H9 (cell line): ENCODE measurements at regions not wholly inside any gene's neighbourhood (a gene's known extent, or its start where the extent isn't known, plus 50 kb on each side); places are given as distances from the start of the nearest gene placed in this dataset.

Source experiments
- DNase-seq: peaks from one replicate; pipeline ENCODE4 v3.0.0-alpha.2; 2017
- H2AFZ ChIP-seq: one replicate; pipeline ENCODE4 v1.6.1; 2013; ENCODE audit warnings: mild to moderate bottlenecking, low read length, control low read depth, moderate library complexity
- H2AK5ac ChIP-seq: 2 replicates; pipeline ENCODE4 v1.6.1; 2013; ENCODE audit warnings: low read length, control low read depth, mixed read lengths; ENCODE audit not compliant: insufficient read length
- H2BK120ac ChIP-seq: one replicate; pipeline ENCODE4 v1.6.1; 2013; ENCODE audit warnings: low read depth, mild to moderate bottlenecking, low read length, control low read depth, inconsistent platforms; ENCODE audit not compliant: poor library complexity, severe bottlenecking
- H2BK12ac ChIP-seq: 2 replicates; pipeline ENCODE4 v1.6.1; 2013; ENCODE audit warnings: low read length, control low read depth, mixed read lengths, low read depth; ENCODE audit not compliant: insufficient read length
- H2BK15ac ChIP-seq: 2 replicates; pipeline ENCODE4 v1.6.1; 2013; ENCODE audit warnings: low read depth, low read length, control low read depth
- H2BK20ac ChIP-seq: one replicate; pipeline ENCODE4 v1.6.1; 2013; ENCODE audit warnings: low read depth, mild to moderate bottlenecking, low read length, control low read depth, inconsistent platforms; ENCODE audit not compliant: poor library complexity, severe bottlenecking
- H2BK5ac ChIP-seq: 2 replicates; pipeline ENCODE4 v1.6.1; 2013; ENCODE audit warnings: low read length, control low read depth, mixed read lengths; ENCODE audit not compliant: insufficient read length
- H3K14ac ChIP-seq: 2 replicates; pipeline ENCODE4 v1.6.1; 2013; ENCODE audit warnings: low read length, control low read depth; ENCODE audit not compliant: insufficient read depth
- H3K18ac ChIP-seq: 2 replicates; pipeline ENCODE4 v1.6.1; 2013; ENCODE audit warnings: low read depth, mild to moderate bottlenecking, mixed read lengths, low read length, control low read depth; ENCODE audit not compliant: insufficient read length
- H3K23ac ChIP-seq: 2 replicates; pipeline ENCODE4 v1.6.1; 2013; ENCODE audit warnings: low read length, control low read depth, mixed read lengths, low read depth; ENCODE audit not compliant: insufficient read length
- H3K23me2 ChIP-seq: 2 replicates; pipeline ENCODE4 v1.6.1; 2013; ENCODE audit warnings: low read depth, mild to moderate bottlenecking, mixed read lengths, low read length, control low read depth; ENCODE audit not compliant: insufficient read length, poor library complexity, severe bottlenecking
- H3K27ac ChIP-seq: 2 replicates; pipeline ENCODE4 v1.5.1; 2013; ENCODE audit warnings: low read length, control low read depth, mixed read lengths, low read depth; ENCODE audit not compliant: insufficient read length
- H3K27me3 ChIP-seq: 2 replicates; pipeline ENCODE4 v1.6.1; 2013; ENCODE audit warnings: low read length, control low read depth, inconsistent platforms; ENCODE audit not compliant: insufficient read depth
- H3K4ac ChIP-seq: 2 replicates; pipeline ENCODE4 v1.6.1; 2013; ENCODE audit warnings: low read depth, mild to moderate bottlenecking, control low read depth, inconsistent platforms, low read length, moderate library complexity
- H3K4me1 ChIP-seq: 2 replicates; pipeline ENCODE4 v1.6.1; 2013; ENCODE audit warnings: low read length, control low read depth, inconsistent platforms; ENCODE audit not compliant: insufficient read depth
- H3K4me2 ChIP-seq: 2 replicates; pipeline ENCODE4 v1.6.1; 2013; ENCODE audit warnings: low read length, control low read depth, mixed read lengths; ENCODE audit not compliant: insufficient read length, insufficient read depth
- H3K56ac ChIP-seq: 2 replicates; pipeline ENCODE4 v1.6.1; 2013; ENCODE audit warnings: low read depth, mild to moderate bottlenecking, mixed read lengths, low read length, control low read depth; ENCODE audit not compliant: insufficient read length
- H3K79me1 ChIP-seq: 2 replicates; pipeline ENCODE4 v1.6.1; 2013; ENCODE audit warnings: low read depth, mild to moderate bottlenecking, moderate library complexity, low read length, control low read depth, inconsistent platforms; ENCODE audit not compliant: insufficient read depth, poor library complexity, severe bottlenecking
- H3K79me2 ChIP-seq: 2 replicates; pipeline ENCODE4 v1.6.1; 2013; ENCODE audit warnings: low read length, control low read depth, inconsistent platforms; ENCODE audit not compliant: insufficient read depth
- H3K9ac ChIP-seq: 2 replicates; pipeline ENCODE4 v1.6.1; 2013; ENCODE audit warnings: low read length, control low read depth, mixed read lengths; ENCODE audit not compliant: insufficient read length; ENCODE audit errors: extremely low read depth
- H3K9me3 ChIP-seq: one replicate; pipeline ENCODE4 v1.6.1; 2013; ENCODE audit warnings: low read depth, low read length, inconsistent platforms; ENCODE audit not compliant: control insufficient read depth
- H3T11ph ChIP-seq: one replicate; pipeline ENCODE4 v1.6.1; 2013; ENCODE audit warnings: mild to moderate bottlenecking, low read length, control low read depth, inconsistent platforms
- H4K20me1 ChIP-seq: one replicate; pipeline ENCODE4 v1.6.1; 2013; ENCODE audit not compliant: control insufficient read depth, insufficient read length, insufficient read depth
- H4K5ac ChIP-seq: 2 replicates; pipeline ENCODE4 v1.6.1; 2013; ENCODE audit warnings: low read depth, mild to moderate bottlenecking, mixed read lengths, low read length, control low read depth; ENCODE audit not compliant: insufficient read length
- H4K8ac ChIP-seq: replicated peaks from 2 replicates; pipeline ENCODE4 v1.6.1; 2013; ENCODE audit warnings: low read length, control low read depth, mixed read lengths, low read depth; ENCODE audit not compliant: insufficient read length
- H4K91ac ChIP-seq: 2 replicates; pipeline ENCODE4 v1.6.1; 2013; ENCODE audit warnings: low read depth, mild to moderate bottlenecking, moderate library complexity, mixed read lengths, low read length, control low read depth; ENCODE audit not compliant: insufficient read length
- H3K27ac Mint-ChIP-seq, 3 experiments: 2 replicates in 2 of 3; 3 replicates in 1 of 3; pipeline ENCODE4 v1.8.0; 2020 to 2021; ENCODE audit warnings: mixed read lengths in 3 of 3, mild to moderate bottlenecking in 1 of 3, moderate library complexity in 1 of 3
- H3K27me3 Mint-ChIP-seq: 2 replicates; pipeline ENCODE4 v1.8.0; 2021; ENCODE audit warnings: low read depth, mild to moderate bottlenecking, moderate library complexity, mixed read lengths
- H3K36me3 Mint-ChIP-seq, 3 experiments: 2 replicates in 2 of 3; 3 replicates in 1 of 3; pipeline ENCODE4 v1.8.0; 2020 to 2021; ENCODE audit warnings: low read depth in 3 of 3, mixed read lengths in 3 of 3; ENCODE audit not compliant: insufficient read depth in 1 of 3
- H3K4me1 Mint-ChIP-seq, 2 experiments: 2 replicates each; pipeline ENCODE4 v1.8.0; 2020; ENCODE audit warnings: mixed read lengths in 2 of 2
- H3K4me3 Mint-ChIP-seq, 2 experiments: 2 replicates in 1 of 2; 3 replicates in 1 of 2; pipeline ENCODE4 v1.8.0; 2020 to 2021; ENCODE audit warnings: mild to moderate bottlenecking in 2 of 2, mixed read lengths in 2 of 2, moderate library complexity in 1 of 2
- H3K9me3 Mint-ChIP-seq, 2 experiments: 2 replicates in 1 of 2; 3 replicates in 1 of 2; pipeline ENCODE4 v1.8.0; 2020; ENCODE audit warnings: mild to moderate bottlenecking in 2 of 2, mixed read lengths in 2 of 2, moderate library complexity in 1 of 2
- CTCF ChIP-seq: fragments of 200-600 bp; sonication (generic); conservative IDR thresholded peaks from 3 replicates; pipeline ENCODE4 v1.8.0; 2021; ENCODE audit warnings: antibody characterized with exemption, mild to moderate bottlenecking
- WGBS: extraction: QIAGEN DNeasy Blood & Tissue Kit; methylation state at CpG from one replicate; pipeline ENCODE4 v1.1.7; 2013; ENCODE audit warnings: missing lambda C conversion rate, low lambda C conversion rate, mixed read lengths; ENCODE audit not compliant: insufficient read length; ENCODE audit errors: extremely low coverage; 5-methylcytosine and 5-hydroxymethylcytosine counted together

GRCh38 chr11:116148645-116149044, 624.1 kb downstream of the BUD13 start:
- Mint-ChIP-seq H3K36me3 (peaks cover 0 to 1% (median 0%) of the 10 kb centered on the region in 3 experiments; a peak in 1 of 7 replicates), H3K27ac (no peak overlapping the region), H3K9me3 (peaks cover 3% of the 10 kb centered on the region in 2 experiments; a peak in 4 of 5 replicates), H3K27me3 (no peaks in the 10 kb centered on the region; the same call in none of the 2 replicates), H3K4me1 (peaks cover 20 to 21% of the 10 kb centered on the region in 2 experiments), H3K4me3 (no peak overlapping the region)
- H2BK15ac ChIP-seq: no peak overlapping the region
- no peak overlapping the region for H3K4me2 ChIP-seq
- H3K14ac ChIP-seq: no peak overlapping the region
- no peak overlapping the region for H2AFZ ChIP-seq
- H3K56ac ChIP-seq: no peak overlapping the region
- DNase-seq: no peak
- no peak overlapping the region for H2BK20ac ChIP-seq
- no peak overlapping the region for H4K5ac ChIP-seq
- no peaks in the 10 kb centered on the region for H3K4me1 ChIP-seq
- no peak overlapping the region for H2BK120ac ChIP-seq
- H4K91ac ChIP-seq: no peak overlapping the region
- no peaks in the 10 kb centered on the region for H3K79me1 ChIP-seq
- no peak overlapping the region for H2BK5ac ChIP-seq
- no peak overlapping the region for H4K8ac ChIP-seq
- no peaks in the 10 kb centered on the region for H3K23me2 ChIP-seq
- H3K4ac ChIP-seq: no peak overlapping the region
- H3K18ac ChIP-seq: no peak overlapping the region
- no peak overlapping the region for H3K23ac ChIP-seq
- H3K79me2 ChIP-seq: no peaks in the 10 kb centered on the region
- no peaks in the 10 kb centered on the region for H3K9me3 ChIP-seq
- TF ChIP-seq CTCF: no peak
- no peak overlapping the region for H3K27ac ChIP-seq
- H2AK5ac ChIP-seq: no peak overlapping the region
- WGBS: no CpG with 5 or more reads among the region's 2 CpGs
- no peak overlapping the region for H3K9ac ChIP-seq
- H3K27me3 ChIP-seq: no peaks in the 10 kb centered on the region
- H3T11ph ChIP-seq: no peak overlapping the region
- no peak overlapping the region for H2BK12ac ChIP-seq
- no peaks in the 10 kb centered on the region for H4K20me1 ChIP-seq
